A549 (cell line): ENCODE measurements at regions not wholly inside any gene's neighbourhood (a gene's known extent, or its start where the extent isn't known, plus 50 kb on each side); places are given as distances from the start of the nearest gene placed in this dataset.
A peak's percentile ranks its signal among the peaks of the same experiment; 100 is the strongest.

ENCODE experiments used
- ATAC-seq, 2 experiments: fragments of 200-7000 bp in 1 of 2; fragments of >200 bp in 1 of 2; cut with Nextera tagmentation in 1 of 2; cut with Tn5 transposase in 1 of 2; 3 replicates each; pipeline versions ENCODE4 v1.8.0 to v1.9.1; 2018 to 2020; ENCODE audit warnings: mild to moderate bottlenecking in 1 of 2, moderate library complexity in 1 of 2
- CTCF ChIA-PET: fragments of 300-600 bp; sonication (Branson Sonifier 250); formaldehyde crosslinking; extraction: SDS; loops from one replicate; lab custom pipeline; 2021; ENCODE audit warnings: antibody characterized with exemption, inconsistent platforms; lab: Yijun Ruan, JAX
- POLR2A ChIA-PET: fragments of 350-600 bp; formaldehyde crosslinking; extraction: SDS; loops from one replicate; lab custom pipeline; 2021; ENCODE audit warnings: antibody characterized with exemption, inconsistent platforms; lab: Yijun Ruan, JAX
- DNase-seq, 2 experiments: peaks; one replicate each; pipeline versions ENCODE4 v3.0.0 to v3.0.0-alpha.2; 2011 to 2016; ENCODE audit warnings: low read depth in 1 of 2, low spot score in 1 of 2
- FAIRE-seq: peaks from 2 replicates; lab custom pipeline; 2011; peaks lifted over from hg19 to GRCh38; lab: Jason Lieb, UNC
- H3K27ac ChIP-seq, 2 experiments: fragments of >200 bp; sonication (Bioruptor Twin); formaldehyde crosslinking; 3 replicates each; pipeline ENCODE4 v1.5.1; 2016 to 2017
- H3K4me1 ChIP-seq: fragments of >200 bp; sonication (Bioruptor Twin); formaldehyde crosslinking; 3 replicates; pipeline ENCODE4 v1.6.1; 2016
- H3K4me2 ChIP-seq: fragments of >200 bp; sonication (Bioruptor Twin); formaldehyde crosslinking; 3 replicates; pipeline ENCODE4 v1.6.1; 2016
- H3K4me3 ChIP-seq: fragments of >200 bp; sonication (Bioruptor Twin); formaldehyde crosslinking; 3 replicates; pipeline ENCODE4 v1.5.1; 2016
- H3K9me3 ChIP-seq: fragments of >200 bp; sonication (Bioruptor Twin); formaldehyde crosslinking; 3 replicates; pipeline ENCODE4 v1.6.1; 2016
- ATOH8 ChIP-seq: fragments of 250-450 bp; sonication (Bioruptor Pico); IDR thresholded peaks from 2 replicates; pipeline ENCODE4 v1.5.0; 2020; ENCODE audit warnings: low read depth, mild to moderate bottlenecking, moderate library complexity
- BHLHE40 ChIP-seq: IDR thresholded peaks from 2 replicates; pipeline ENCODE4 v1.6.1; 2012; ENCODE audit warnings: low read depth, low read length, inconsistent platforms
- CBX8 ChIP-seq: fragments of 200-600 bp; sonication (generic); IDR thresholded peaks from 2 replicates; pipeline ENCODE4 v1.6.1; 2016
- CHD2 ChIP-seq: fragments of 150-350 bp; IDR thresholded peaks from 2 replicates; pipeline ENCODE4 v1.6.1; 2014; ENCODE audit warnings: low read length; ENCODE audit not compliant: partially characterized antibody
- EP300 ChIP-seq, 2 experiments: fragments of >200 bp; sonication (Bioruptor Twin); formaldehyde crosslinking; IDR thresholded peaks; 2 replicates in 1 of 2; 3 replicates in 1 of 2; pipeline ENCODE4 v1.6.1; 2016 to 2017
- FOSL2 ChIP-seq, 2 experiments: fragments of 450-650 bp in 1 of 2; fragments of >200 bp in 1 of 2; sonication (Bioruptor Twin) in 1 of 2; formaldehyde crosslinking; IDR thresholded peaks; 2 replicates each; pipeline versions ENCODE4 v1.5.0 to v1.6.1; 2016 to 2020; ENCODE audit warnings: mild to moderate bottlenecking in 1 of 2, moderate library complexity in 1 of 2
- HDAC2 ChIP-seq: fragments of 200-600 bp; sonication (generic); IDR thresholded peaks from 2 replicates; pipeline ENCODE4 v1.6.1; 2016
- HEYL ChIP-seq: fragments of 250-450 bp; sonication (Bioruptor Pico); IDR thresholded peaks from 2 replicates; pipeline ENCODE4 v1.8.0; 2021; ENCODE audit warnings: mild to moderate bottlenecking, moderate library complexity
- HOXA7 ChIP-seq: fragments of 250-450 bp; sonication (Bioruptor Pico); IDR thresholded peaks from 2 replicates; pipeline ENCODE4 v1.5.0; 2020; ENCODE audit warnings: mild to moderate bottlenecking, moderate library complexity
- HOXB13 ChIP-seq: fragments of 250-450 bp; sonication (Bioruptor Pico); IDR thresholded peaks from 2 replicates; pipeline ENCODE4 v1.5.0; 2020; ENCODE audit warnings: low read depth, mild to moderate bottlenecking, moderate library complexity
- JUNB ChIP-seq: fragments of >200 bp; sonication (Bioruptor Twin); formaldehyde crosslinking; IDR thresholded peaks from 2 replicates; pipeline ENCODE4 v1.6.1; 2016
- MAFK ChIP-seq: fragments of 450-650 bp; IDR thresholded peaks from 2 replicates; pipeline ENCODE4 v1.6.1; 2014; ENCODE audit not compliant: partially characterized antibody
- MAZ ChIP-seq: fragments of 150-350 bp; IDR thresholded peaks from 2 replicates; pipeline ENCODE4 v1.6.1; 2014; ENCODE audit warnings: antibody characterized with exemption, low read depth, low read length, borderline replicate concordance
- MYC ChIP-seq: IDR thresholded peaks from 2 replicates; pipeline ENCODE4 v1.6.1; 2012; ENCODE audit warnings: mild to moderate bottlenecking, inconsistent platforms, low read length, improper control_type of control experiment, borderline replicate concordance
- NFE2L2 ChIP-seq: fragments of 150-350 bp; conservative IDR thresholded peaks from 2 replicates; pipeline ENCODE4 v1.6.1; 2014; ENCODE audit warnings: low read length
- NPAS2 ChIP-seq: fragments of 250-450 bp; sonication (Bioruptor Pico); IDR thresholded peaks from 2 replicates; pipeline ENCODE4 v1.8.0; 2022; ENCODE audit warnings: mild to moderate bottlenecking, moderate library complexity, borderline replicate concordance
- RCOR1 ChIP-seq: fragments of 150-350 bp; IDR thresholded peaks from 2 replicates; pipeline ENCODE4 v1.6.1; 2014; ENCODE audit warnings: antibody characterized with exemption, low read length, low read depth
- TFCP2L1 ChIP-seq: fragments of 250-450 bp; sonication (Bioruptor Pico); IDR thresholded peaks from 2 replicates; pipeline ENCODE4 v1.5.0; 2021; ENCODE audit warnings: mild to moderate bottlenecking
- TP53 ChIP-seq: fragments of 250-450 bp; sonication (Bioruptor Pico); IDR thresholded peaks from 2 replicates; pipeline ENCODE4 v1.5.0; 2021; ENCODE audit warnings: mild to moderate bottlenecking, moderate library complexity
- USF2 ChIP-seq: fragments of 450-650 bp; IDR thresholded peaks from 2 replicates; pipeline ENCODE4 v1.6.1; 2014; ENCODE audit warnings: antibody characterized with exemption
- ZSCAN20 ChIP-seq: fragments of 250-450 bp; sonication (Bioruptor Pico); IDR thresholded peaks from 2 replicates; pipeline ENCODE4 v1.8.0; 2022; ENCODE audit warnings: mild to moderate bottlenecking, moderate library complexity
- WGBS: methylation state at CpG from one replicate; pipeline ENCODE4 v1.1.6; 2017; ENCODE audit errors: missing lambda C conversion rate; 5-methylcytosine and 5-hydroxymethylcytosine counted together
- TF ChIP-seq, protein P1 (sequence below): fragments of 200-600 bp; sonication (generic); IDR thresholded peaks from 2 replicates; pipeline ENCODE4 v1.6.1; 2016; ENCODE audit warnings: antibody characterized with exemption, mild to moderate bottlenecking, moderate library complexity
- TF ChIP-seq, protein P2 (sequence below): fragments of 150-350 bp; IDR thresholded peaks from 2 replicates; pipeline ENCODE4 v1.6.1; 2014; ENCODE audit warnings: low read depth, mild to moderate bottlenecking, low read length

- TF ChIP-seq, protein P1, sequence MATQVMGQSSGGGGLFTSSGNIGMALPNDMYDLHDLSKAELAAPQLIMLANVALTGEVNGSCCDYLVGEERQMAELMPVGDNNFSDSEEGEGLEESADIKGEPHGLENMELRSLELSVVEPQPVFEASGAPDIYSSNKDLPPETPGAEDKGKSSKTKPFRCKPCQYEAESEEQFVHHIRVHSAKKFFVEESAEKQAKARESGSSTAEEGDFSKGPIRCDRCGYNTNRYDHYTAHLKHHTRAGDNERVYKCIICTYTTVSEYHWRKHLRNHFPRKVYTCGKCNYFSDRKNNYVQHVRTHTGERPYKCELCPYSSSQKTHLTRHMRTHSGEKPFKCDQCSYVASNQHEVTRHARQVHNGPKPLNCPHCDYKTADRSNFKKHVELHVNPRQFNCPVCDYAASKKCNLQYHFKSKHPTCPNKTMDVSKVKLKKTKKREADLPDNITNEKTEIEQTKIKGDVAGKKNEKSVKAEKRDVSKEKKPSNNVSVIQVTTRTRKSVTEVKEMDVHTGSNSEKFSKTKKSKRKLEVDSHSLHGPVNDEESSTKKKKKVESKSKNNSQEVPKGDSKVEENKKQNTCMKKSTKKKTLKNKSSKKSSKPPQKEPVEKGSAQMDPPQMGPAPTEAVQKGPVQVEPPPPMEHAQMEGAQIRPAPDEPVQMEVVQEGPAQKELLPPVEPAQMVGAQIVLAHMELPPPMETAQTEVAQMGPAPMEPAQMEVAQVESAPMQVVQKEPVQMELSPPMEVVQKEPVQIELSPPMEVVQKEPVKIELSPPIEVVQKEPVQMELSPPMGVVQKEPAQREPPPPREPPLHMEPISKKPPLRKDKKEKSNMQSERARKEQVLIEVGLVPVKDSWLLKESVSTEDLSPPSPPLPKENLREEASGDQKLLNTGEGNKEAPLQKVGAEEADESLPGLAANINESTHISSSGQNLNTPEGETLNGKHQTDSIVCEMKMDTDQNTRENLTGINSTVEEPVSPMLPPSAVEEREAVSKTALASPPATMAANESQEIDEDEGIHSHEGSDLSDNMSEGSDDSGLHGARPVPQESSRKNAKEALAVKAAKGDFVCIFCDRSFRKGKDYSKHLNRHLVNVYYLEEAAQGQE: no peak
- TF ChIP-seq USF2 (no peak), NFE2L2 (no peak), CHD2 (no peak), NPAS2 (no peak), EP300 (IDR thresholded peaks at IDR 0.05) (no peak), MYC (no peak), CBX8 (no peak), JUNB (no peak), MAZ (no peak), RCOR1 (no peak), HOXA7 (CRISPR knock-in tag) (no peak)
Measured at GRCh38 chr6:165743366-165743898, 80.4 kb upstream of the PDE10A start (continued).

DNA sequence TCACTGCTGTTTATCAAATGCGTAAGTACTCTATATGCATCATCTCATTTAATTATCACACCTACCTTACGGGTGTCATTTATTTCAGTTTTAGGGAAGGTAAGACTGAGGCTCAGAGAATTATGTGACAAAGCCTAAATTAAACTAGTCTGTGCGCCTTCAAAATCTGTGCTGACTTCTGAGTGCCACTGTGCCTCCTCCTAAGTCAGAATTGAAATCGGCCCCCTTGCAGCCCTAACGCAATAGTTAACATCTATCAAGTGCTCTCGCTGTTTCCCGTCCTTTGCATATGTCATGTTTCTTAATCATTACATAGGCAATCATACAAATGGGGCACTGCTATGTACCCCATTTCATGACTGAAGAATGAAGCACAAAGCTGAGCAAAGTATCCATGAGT is 79.0 kb upstream of the PDE10A start:
- POLR2A ChIA-PET: no interaction called here
- 85% methylated on average over 7 of the region's 7 CpGs for WGBS
- Histone ChIP-seq H3K4me2 (no peak overlapping the region), H3K4me3 (no peak overlapping the region), H3K4me1 (no peaks in the 10 kb centered on the region), H3K9me3 (no peaks in the 10 kb centered on the region), H3K27ac (no peak overlapping the region)
- CTCF ChIA-PET: no interaction called here
- ATAC-seq (no peak), DNase-seq (no peak), FAIRE-seq (no peak)
- TF ChIP-seq ZSCAN20 (CRISPR knock-in tag) (no peak), TFCP2L1 (CRISPR knock-in tag) (no peak), FOSL2 (IDR thresholded peaks at IDR 0.05) (no peak), FOSL2 (CRISPR knock-in tag; IDR thresholded peaks at IDR 0.05) (no peak), HEYL (CRISPR knock-in tag) (no peak), ATOH8 (no peak), BHLHE40 (no peak)
- TF ChIP-seq, protein P2, sequence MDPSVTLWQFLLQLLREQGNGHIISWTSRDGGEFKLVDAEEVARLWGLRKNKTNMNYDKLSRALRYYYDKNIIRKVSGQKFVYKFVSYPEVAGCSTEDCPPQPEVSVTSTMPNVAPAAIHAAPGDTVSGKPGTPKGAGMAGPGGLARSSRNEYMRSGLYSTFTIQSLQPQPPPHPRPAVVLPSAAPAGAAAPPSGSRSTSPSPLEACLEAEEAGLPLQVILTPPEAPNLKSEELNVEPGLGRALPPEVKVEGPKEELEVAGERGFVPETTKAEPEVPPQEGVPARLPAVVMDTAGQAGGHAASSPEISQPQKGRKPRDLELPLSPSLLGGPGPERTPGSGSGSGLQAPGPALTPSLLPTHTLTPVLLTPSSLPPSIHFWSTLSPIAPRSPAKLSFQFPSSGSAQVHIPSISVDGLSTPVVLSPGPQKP: no peak

- Histone ChIP-seq H3K4me1 (no peaks in the 10 kb centered on the region), H3K4me3 (no peak overlapping the region), H3K9me3 (no peaks in the 10 kb centered on the region), H3K27ac (no peak overlapping the region), H3K4me2 (no peak overlapping the region)
- ChIA-PET CTCF (no interaction called here), POLR2A (no interaction called here)
- FAIRE-seq (no peak), ATAC-seq (no peak), DNase-seq (no peak)
- peak; percentile 59 for TF ChIP-seq MAFK
- no peak for TF ChIP-seq TP53 (CRISPR knock-in tag)
- no peak for TF ChIP-seq HDAC2
- no peak for TF ChIP-seq HOXB13 (CRISPR knock-in tag)
- WGBS: 93% methylated on average over 1 of the region's 1 CpG
Measured at GRCh38 chr6:165737396-165737795, 74.4 kb upstream of the PDE10A start.
